GM18870 (cell line): ENCODE measurements at regions not wholly inside any gene's neighbourhood (a gene's known extent, or its start where the extent isn't known, plus 50 kb on each side); places are given as distances from the start of the nearest gene placed in this dataset.

Source experiments
- ATAC-seq: cut with Tn5 transposase; IDR thresholded peaks from one replicate; pipeline ENCODE4 v1.9.1; 2021; ENCODE audit warnings: moderate library complexity; ENCODE audit not compliant: unreplicated experiment

DNA sequence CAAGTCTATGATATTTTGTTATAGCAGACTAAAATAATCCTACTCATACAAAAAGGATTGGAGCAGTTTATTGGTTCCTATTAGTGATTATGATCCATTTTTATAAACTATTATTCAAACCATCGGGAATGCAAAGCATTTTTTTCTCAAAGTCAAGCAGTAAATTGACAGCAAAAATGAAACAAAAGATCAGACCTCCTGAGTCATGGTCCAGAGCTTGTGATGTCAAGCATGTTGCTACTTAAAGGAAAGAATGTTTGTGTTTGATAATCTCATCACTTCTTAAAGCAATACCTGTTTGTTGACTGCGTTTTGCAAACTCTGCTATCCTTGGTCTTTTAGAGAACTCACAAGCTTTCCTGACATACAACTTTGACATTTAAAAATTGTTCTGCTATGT is 204.4 kb downstream of the SAMD5 start:
- ATAC-seq = no peak

DNA sequence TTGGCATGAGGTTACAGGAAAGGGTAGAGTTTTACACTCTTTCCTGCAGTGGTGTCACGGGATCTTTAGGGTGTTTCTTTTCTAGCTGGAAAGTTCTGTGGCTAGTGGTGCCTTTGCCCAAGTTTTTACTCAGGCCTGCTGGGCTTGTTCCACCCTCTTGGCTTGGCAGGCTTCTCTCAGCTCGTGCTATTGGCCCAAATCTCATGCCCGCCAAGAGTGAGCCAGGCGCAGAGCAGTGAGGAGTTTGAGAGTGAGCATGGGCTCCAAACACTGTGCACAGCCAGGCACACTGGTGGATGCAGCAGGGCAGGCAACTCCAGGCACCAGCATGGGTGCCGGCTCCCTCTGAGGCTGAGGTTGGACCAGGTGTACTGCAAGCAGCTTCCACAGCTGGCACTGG is 206.5 kb downstream of the SAMD5 start:
- no peak for ATAC-seq

DNA sequence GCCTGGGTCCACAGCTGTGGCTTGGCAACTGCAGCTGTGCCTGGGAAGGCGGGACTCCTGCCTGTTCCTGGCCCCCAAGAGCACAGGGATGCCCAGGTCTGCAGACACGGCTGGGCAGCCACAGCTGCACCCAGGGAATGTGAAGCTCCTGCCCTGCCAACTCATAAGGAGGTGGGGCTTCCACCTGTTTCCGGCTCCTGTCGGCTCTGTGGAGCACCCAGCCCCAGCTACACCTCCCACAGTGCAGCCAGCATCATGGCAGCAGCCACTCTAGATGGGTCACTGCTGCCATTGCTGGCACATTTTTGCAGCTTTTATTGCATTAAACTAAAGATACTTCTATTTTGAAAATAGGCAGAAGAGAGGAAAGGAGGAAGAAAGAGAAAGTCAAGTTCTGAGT is 207.9 kb downstream of the SAMD5 start:
- ATAC-seq = no peak

DNA sequence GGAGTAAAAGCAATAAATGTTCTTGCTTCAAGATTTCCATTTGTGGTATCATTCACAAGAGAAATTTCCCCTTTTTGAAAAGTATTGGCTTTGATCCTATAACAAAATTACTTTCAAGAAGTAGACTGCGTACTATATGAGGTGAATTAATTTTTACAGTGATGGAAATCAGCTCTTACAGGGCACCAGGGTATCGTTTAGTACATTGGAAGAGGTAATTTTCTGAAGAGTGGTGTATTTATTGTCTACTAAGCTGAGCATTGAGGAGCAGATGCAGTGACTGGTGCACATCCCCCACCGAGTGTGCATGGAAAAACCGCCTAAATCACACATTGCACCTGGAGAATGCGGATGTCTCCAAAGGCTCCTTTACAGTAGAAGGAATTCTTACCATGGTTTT is 209.5 kb downstream of the SAMD5 start:
- no peak for ATAC-seq

DNA sequence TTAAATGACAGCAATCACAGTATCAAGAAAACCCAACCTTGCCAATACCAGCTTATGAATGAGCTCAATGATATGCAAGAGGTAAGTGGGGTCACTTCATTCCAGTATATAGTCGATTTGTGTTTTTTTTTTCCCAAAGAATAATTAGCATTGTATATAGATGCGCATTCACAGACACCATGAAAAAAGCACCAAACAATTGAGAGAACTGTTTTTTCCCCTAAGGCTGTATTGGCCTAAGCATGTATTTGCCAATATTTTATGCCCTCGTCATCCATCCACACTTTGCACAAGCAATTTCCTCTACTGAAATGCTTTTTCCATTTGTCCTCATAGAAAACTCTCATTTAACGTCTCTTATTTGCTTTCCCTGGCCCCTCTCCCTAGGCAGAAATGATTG is 213.7 kb downstream of the SAMD5 start:
- ATAC-seq = no peak

DNA sequence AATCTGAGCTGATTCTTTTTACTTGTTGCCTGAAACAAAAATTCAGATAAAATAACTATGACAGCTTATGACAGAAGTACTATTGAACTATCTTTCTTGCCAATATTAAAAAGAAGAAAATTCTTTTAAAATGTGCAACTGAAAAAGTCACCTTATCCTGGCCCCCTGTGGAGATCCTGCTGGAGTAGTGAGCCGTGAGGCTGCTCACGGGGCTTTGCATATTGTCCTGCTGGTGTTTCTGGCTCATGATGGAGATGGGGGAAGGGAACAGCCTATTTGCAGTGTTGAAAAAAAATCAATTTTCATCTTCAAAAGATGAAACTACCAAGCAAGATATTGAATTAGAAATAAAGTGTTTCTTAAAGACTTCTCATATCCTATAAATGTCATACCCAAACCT is 216.0 kb downstream of the SAMD5 start:
- ATAC-seq = no peak

DNA sequence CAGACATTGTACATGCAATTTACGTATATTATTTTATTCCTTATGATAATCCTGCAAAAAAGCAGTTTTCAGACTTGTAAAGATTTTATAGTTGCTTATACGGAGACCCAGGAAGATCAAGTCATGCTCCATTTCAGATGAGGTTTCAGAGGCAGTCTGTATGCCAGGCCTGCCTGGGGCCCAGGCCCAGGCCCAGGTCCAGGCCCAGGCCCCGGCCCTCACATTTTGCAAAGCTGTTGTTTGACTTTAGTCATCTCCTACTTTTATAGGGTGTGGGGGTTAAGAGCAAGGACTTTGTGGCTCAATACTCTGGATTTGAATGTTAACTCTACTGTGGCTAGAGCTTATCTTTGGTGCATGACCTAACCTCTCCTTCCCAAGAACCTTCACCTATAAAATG is 217.9 kb downstream of the SAMD5 start:
- ATAC-seq = no peak

DNA sequence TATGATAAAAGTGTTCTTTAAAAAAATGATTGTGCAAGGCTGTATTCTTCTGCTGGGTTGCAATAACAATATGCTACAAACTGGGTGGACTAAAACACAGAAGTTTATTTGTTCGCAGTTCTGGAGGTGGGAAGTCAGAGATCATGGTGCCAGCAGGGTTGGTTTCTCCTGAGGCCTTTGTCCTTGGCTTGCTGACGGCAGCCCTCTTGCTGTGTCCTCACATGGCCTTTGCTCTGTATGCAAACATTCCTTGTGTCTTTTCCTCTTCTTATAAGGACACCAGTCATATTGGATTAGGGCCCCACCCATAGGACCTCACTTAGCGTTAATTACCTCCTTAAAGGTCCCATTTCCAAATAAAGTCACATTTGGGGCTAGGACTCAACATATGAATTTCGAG is 220.4 kb downstream of the SAMD5 start:
- no peak for ATAC-seq

DNA sequence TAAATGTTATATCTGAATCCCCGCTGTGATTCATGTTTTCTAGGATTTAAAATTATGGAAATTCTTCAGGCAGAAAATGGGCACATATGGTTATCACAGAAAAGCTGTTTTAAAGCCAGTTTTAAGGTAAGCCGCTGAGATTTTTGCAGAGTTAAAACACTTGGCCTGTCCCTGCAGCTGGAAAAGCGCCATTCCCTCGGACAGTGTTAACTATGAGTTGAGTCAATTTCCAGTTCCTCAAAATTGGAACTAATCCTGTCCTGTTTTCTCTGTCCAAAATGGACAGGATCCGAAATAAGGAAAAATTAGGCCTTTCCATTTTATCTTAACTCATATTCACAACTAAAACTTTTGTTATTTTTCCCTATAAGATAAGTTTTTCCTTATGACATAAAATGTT is 225.2 kb downstream of the SAMD5 start:
- ATAC-seq = no peak

DNA sequence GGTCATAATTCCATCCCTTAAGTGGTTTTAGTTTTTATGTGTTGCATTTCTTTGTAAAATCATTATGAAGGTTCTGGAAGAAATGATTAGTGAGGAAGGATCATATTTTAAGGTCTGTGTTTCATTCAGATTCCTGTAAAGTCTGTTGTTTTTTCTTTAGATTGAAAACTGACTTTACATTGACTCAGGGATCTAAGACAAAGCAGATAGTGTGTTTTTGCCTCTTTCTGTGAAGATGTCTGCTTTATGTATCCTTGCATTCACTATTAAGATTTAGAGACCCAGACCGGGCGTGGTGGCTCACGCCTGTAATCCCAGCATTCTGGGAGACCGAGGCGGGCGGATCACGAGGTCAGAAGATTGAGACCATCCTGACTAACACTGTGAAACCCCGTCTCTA is 225.7 kb downstream of the SAMD5 start:
- ATAC-seq = no peak

DNA sequence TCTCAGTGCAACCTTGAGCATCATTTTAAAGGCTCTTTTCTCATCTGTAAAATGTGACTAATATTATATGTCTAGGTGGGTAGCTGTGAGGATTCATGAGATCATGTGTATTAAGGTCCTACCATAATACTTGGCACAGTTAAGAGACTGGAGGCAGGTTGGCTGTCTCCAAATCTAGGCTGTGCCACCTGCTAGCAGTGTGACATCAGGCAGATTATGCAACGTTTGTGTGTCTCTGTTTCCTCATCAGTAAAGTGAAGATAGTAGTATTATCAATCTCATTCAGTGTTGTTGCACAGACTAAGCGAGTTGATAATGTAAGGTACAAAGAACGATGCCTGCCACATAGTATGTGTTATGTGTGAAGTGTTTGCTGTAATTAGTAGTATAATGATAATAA is 227.4 kb downstream of the SAMD5 start:
- no peak for ATAC-seq

DNA sequence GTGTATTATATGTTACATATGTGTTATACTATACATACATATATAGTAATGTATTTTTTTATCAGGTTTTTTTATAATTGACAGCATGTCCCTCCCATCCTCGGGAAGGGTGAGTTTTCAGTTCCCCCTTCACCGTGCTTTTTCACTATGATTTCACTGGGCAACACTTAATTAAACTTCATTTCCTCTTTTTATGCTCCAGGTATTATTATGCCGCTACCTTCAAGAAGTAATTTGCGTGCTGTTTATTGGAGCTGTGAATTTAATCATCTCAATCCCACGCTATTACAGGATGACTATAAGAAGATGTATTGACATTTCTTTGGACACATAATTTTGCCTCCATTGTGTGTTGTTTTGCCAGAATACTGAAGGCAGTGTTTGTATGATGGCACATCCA is 228.6 kb downstream of the SAMD5 start:
- no peak for ATAC-seq

DNA sequence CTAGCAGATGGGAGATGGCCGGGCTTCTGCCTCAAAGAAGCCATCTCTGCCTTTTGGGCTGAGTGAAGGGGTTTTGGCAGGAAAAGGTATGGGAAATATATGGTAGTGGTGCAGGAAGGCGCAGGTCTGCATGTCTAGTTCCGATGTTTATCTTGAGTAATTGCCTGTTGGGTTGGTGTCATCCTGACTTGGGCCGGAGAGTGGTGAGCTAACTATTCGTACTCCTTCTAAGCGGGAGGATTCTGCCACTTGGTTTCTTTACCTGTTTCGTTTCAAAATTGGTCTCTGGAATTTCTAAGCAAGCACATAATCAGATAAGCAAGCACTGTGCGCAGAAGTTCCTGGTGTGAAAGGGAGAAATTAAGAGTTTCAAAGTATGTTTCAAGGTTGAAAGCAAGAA is 229.6 kb downstream of the SAMD5 start:
- no peak for ATAC-seq

DNA sequence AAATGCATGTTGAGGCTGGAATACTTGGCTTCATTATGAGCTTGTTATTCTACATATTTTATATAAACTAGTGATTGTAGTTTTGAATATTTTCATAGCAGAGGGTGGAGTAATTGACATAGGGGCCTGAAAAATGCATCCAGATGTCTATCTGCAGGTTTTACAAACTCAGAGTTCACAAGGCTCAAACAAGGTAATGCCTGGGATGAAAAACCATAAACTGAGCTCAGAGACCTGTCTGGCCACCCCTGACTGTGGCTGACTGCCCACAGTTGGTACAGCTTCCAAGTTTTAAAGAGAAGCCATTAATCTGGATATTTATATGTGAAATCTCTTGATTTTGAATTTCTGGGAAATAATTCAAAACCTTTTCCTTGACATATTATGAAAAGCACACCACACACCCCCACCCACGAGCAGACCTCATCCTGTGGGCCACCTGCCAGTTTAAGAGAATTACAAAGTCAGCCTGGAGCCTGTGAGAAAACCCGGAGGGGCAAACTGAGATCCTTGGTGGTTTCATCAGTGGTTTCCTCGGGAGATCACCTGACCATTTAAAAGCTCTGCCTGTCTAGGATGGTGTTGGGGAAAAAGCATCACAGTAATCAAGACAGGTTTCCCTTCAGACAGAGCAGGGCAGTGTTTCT is 230.1 kb downstream of the SAMD5 start:
- ATAC-seq = no peak

DNA sequence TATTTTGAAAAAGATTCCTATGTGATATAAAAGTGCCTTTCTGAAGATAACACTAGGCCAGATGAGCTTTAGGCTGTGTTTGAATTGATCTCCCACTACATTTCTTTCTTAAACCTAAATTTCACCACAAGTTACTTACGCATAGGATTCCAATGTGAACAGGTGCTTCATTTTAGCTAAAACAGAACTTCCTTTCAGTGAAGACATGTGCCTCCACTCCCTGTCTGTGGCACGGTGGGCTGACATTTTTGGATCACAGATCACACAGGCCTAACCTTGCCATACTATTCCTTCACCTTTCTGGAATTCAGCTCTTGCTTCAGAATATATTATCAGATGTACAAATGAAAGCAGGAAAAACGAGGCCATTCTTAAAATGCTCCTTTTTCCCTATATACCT is 231.8 kb downstream of the SAMD5 start:
- no peak for ATAC-seq

DNA sequence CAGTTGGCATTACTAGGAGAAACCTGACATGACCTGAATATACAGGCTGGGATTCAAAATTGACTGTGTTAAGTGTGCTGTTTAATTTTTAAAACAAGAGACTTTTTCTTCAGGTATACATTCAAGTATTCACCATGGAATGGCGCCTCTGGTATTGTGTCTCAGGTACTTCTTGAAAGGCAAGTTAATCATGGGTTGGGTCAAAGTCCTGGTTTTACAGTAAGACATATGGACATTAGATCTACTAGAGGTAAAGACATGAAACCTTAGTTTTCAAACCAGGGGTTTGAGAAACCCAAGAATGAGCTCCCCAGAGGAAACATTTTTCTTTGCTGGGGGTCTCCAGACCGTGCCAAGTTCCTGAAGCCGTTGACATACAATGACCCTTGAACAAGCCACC is 232.4 kb downstream of the SAMD5 start:
- ATAC-seq = no peak

DNA sequence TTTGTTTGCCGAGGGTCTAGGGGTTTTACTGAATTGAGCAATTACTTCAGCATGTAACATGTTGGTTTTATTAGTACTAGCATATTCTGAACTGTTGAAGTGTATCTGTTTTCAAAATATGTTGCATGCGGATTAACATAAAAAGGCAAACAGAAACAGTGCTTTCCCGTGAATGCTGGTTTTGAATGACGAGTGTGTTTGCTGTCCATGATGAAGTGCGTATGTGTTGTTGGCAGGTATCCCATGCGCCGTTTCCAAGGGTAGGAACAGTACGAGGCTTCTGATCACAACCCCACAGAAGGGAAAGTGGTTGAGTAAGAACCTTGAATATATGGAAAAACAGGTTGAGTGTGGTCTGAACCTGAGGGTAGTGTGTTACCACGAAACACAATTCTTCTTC is 232.9 kb downstream of the SAMD5 start:
- no peak for ATAC-seq

DNA sequence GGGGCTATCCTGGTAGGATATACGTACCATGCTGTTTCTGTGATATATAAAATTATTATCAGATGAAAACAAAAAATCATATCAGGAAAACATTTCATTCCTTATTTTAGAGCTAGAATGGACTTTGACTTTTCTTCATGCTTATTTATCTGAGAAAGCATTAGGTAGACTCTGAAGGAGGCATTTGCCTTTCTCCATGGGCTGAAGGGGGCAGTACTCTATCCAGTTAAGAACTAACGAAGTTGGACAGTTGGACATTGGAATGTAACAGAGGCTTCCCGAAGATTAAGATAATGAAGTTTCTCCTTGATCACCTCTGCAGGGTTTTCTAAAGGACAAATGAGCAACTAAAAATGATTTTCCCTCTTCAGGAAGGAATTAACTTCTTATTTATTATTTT is 233.9 kb downstream of the SAMD5 start:
- ATAC-seq = no peak

DNA sequence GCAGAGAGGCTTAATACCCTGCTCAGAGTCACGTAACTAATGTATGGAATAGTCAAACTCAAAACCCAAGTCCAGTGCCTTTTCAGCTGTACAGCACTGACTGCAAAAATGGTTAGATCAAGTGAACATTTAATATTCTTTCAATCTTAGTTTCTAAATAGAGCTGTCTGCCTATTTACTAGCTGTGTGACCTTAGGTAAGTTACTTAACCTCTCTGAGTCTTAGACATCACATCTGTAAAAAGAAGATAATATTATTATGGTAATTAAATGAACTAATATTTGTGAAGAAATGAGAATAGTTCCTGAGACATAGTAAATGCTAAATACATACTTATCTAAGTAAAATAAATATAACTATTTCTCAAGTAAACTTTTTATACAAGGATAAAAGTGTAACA is 235.5 kb downstream of the SAMD5 start:
- no peak for ATAC-seq

DNA sequence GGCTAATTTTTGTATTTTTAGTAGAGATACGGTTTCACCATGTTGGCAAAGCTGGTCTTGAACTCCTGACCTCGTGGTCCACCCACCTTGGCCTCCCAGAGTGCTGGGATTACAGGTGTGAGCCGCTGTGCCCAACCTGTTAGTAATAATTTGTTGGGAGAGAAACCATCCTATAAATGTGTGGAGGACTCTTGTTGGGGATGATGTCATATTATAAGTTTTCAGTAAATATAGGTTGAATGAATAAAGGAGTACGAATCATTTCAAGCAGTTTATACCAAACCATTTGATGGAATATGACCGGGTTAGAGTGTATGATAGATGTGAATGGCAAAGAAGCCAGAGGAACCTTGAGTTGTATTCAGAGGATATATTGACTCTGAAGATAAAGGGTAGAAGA is 240.8 kb downstream of the SAMD5 start:
- no peak for ATAC-seq

DNA sequence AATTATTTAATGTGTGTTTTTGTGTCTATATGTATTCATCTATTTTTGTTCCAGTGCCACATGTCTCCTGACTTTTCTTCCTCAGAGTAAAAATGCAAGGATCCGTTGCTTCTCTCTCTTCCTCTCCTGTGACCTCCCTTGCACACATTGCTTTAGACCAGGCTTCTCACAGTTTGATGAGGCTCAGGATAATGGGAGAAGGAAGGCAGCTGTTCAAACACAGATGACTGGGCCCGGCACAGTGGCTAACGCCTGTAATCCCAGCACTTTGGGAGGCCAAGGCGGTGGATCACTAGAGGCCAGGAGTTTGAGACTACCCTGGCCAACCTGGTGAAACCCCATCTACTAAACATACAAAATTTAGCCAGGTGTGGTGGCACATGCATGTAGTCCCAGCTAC is 241.9 kb downstream of the SAMD5 start:
- no peak for ATAC-seq

DNA sequence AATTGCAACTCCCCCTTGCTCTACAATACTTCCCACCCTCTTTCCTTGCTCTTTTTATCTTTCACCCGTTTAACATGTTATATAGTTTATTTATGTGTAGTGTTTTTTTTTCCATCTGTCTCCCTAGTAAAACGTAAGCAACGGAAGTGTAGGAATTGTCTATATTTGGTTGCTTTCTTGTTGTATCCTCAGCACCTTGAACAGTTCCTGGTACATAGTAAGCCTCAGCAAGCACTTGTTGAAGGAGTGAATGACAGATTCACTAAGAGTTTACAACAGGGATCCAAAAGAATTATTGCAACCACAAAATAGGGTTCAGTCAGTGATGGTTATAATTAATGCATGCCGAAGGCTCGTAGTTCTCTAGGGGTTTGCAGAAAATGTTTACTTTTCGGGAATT is 242.7 kb downstream of the SAMD5 start:
- no peak for ATAC-seq

DNA sequence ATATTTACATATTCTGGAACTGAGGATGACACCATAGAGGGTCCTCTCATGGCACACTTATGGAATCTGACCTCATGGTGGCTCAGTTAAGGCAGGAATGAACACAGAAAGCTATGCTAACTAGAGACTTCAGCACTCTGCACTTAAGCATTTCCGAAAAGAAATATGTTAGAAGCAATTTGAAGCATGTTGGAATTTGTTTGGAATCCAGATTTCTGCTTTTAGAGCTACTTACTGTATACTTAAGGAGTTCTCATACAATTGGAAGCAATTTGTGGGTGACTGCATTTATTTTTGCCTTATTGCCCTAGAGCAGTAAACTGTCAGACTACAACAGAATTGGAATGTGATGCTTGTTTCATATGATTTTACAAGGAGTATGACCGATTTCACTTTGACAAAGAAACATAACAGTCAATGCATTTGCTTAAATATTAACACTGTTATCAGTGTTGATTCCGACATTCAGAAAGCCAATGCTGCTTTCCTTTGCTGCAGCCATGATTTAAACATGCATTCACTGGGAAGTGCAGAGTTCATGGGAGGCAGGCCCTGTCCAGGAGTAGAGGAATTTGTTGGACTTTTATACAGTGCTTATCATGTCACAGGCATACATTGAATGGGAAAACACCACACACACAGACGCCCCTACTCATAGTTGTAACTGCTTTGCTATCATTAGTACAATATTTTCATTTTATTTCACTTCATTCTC is 244.4 kb downstream of the SAMD5 start:
- ATAC-seq = no peak
